Suprapubic skin (tissue), 4 donors: ENCODE measurements at regions not wholly inside any gene's neighbourhood (a gene's known extent, or its start where the extent isn't known, plus 50 kb on each side); places are given as distances from the start of the nearest gene placed in this dataset.
"Not testable (repeated sequence)": the region's sequence is repeated elsewhere in the genome, so short reads cannot be mapped to it uniquely, and the experiment has no call there.

Source experiments
- DNase-seq, 2 donors: peaks; one replicate each; pipeline ENCODE4 v3.0.0-alpha.2; 2019; ENCODE audit warnings: low spot score in 2 of 2
- H3K27ac ChIP-seq: fragments of 200-600 bp; sonication (generic); one replicate; pipeline ENCODE4 v1.5.1; 2019
- H3K27me3 ChIP-seq: fragments of 200-600 bp; sonication (generic); one replicate; pipeline ENCODE4 v1.5.1; 2019
- H3K36me3 ChIP-seq: fragments of 200-600 bp; sonication (generic); one replicate; pipeline ENCODE4 v1.5.1; 2019
- H3K4me1 ChIP-seq: fragments of 200-600 bp; sonication (generic); one replicate; pipeline ENCODE4 v1.5.1; 2019
- H3K4me3 ChIP-seq: fragments of 200-600 bp; sonication (generic); one replicate; pipeline ENCODE4 v1.5.1; 2019; ENCODE audit warnings: mild to moderate bottlenecking
- H3K9me3 ChIP-seq: fragments of 200-600 bp; sonication (generic); one replicate; pipeline ENCODE4 v1.5.1; 2019
- EP300 ChIP-seq: sonication (generic); formaldehyde crosslinking; IDR thresholded peaks from one replicate; pipeline ENCODE4 v1.6.1; 2017; ENCODE audit warnings: antibody characterized with exemption
- POLR2A ChIP-seq, 2 donors: fragments of 450-650 bp; IDR thresholded peaks; one replicate each; pipeline ENCODE4 v1.6.1; 2017; ENCODE audit warnings: antibody characterized with exemption in 2 of 2, mild to moderate bottlenecking in 2 of 2, moderate library complexity in 2 of 2
- POLR2AphosphoS5 ChIP-seq, 3 donors: sonication (generic); formaldehyde crosslinking; IDR thresholded peaks; one replicate each; pipeline ENCODE4 v1.6.1; 2017; ENCODE audit warnings: antibody characterized with exemption in 3 of 3
- WGBS: methylation state at CpG from one replicate; pipeline ENCODE4 v1.1.5; 2018; 5-methylcytosine and 5-hydroxymethylcytosine counted together
- TF ChIP-seq, protein P1 (sequence below), 2 donors: fragments of 200-600 bp in 1 of 2; fragments of 450-650 bp in 1 of 2; sonication (generic) in 1 of 2; IDR thresholded peaks; one replicate each; pipeline ENCODE4 v1.5.1; 2016 to 2019; ENCODE audit warnings: antibody characterized with exemption in 2 of 2, mild to moderate bottlenecking in 1 of 2, moderate library complexity in 1 of 2

DNA sequence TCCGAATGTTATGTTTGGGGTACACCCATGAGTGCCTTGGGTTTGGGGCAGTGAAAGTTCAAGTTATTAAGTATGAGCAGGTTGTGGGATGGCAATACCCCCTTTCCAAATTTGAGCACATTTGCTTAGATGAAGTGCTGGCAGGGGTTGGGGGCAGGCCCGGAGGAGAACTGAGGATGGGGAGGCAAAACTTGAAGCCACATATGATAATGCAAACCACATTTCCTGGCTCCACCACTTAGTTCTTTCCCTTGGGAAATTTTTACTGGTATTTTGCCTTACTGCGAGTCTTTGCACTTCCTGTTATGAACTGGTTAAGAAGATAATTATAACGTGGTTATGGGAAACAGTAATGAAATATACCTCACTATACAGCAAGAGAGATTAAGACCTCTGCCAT, 336.0 kb upstream of the ONECUT1 start:
- Histone ChIP-seq H3K27me3 (no peaks in the 10 kb centered on the region), H3K27ac (no peak overlapping the region), H3K36me3 (no peaks in the 10 kb centered on the region), H3K4me1 (no peaks in the 10 kb centered on the region), H3K9me3 (no peaks in the 10 kb centered on the region), H3K4me3 (no peak overlapping the region)
- TF ChIP-seq EP300 (no peak), POLR2AphosphoS5 (IDR thresholded peaks at IDR 0.05) (no peak), POLR2A (IDR thresholded peaks at IDR 0.05) (no peak)
- TF ChIP-seq, protein P1, sequence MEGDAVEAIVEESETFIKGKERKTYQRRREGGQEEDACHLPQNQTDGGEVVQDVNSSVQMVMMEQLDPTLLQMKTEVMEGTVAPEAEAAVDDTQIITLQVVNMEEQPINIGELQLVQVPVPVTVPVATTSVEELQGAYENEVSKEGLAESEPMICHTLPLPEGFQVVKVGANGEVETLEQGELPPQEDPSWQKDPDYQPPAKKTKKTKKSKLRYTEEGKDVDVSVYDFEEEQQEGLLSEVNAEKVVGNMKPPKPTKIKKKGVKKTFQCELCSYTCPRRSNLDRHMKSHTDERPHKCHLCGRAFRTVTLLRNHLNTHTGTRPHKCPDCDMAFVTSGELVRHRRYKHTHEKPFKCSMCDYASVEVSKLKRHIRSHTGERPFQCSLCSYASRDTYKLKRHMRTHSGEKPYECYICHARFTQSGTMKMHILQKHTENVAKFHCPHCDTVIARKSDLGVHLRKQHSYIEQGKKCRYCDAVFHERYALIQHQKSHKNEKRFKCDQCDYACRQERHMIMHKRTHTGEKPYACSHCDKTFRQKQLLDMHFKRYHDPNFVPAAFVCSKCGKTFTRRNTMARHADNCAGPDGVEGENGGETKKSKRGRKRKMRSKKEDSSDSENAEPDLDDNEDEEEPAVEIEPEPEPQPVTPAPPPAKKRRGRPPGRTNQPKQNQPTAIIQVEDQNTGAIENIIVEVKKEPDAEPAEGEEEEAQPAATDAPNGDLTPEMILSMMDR (IDR thresholded peaks at IDR 0.05) = no peak
- 53% methylated on average over 4 of the region's 4 CpGs for WGBS
- DNase-seq = no peak

DNA sequence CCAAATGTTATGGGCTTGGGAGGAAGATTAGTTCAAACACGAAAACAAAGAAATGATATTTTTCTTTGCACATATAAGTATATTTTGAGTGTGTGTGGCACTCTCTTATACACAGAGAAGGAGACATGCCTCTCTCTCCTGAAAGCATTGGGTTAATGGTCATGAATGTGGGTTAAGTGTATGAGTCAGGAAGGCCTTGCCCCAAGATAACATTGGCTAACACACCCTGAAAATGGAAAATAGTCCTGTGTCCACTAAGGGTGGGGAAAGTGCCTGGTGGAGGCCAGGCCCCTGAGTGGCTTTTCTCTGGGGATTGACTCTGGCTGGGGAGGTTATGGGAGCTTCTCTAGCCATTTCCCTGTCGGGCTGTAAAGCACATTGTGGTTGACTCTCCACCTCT, 332.7 kb upstream of the ONECUT1 start:
- no peak overlapping the region for H3K4me3 ChIP-seq
- no peak overlapping the region for H3K27ac ChIP-seq
- no peak for DNase-seq

DNA sequence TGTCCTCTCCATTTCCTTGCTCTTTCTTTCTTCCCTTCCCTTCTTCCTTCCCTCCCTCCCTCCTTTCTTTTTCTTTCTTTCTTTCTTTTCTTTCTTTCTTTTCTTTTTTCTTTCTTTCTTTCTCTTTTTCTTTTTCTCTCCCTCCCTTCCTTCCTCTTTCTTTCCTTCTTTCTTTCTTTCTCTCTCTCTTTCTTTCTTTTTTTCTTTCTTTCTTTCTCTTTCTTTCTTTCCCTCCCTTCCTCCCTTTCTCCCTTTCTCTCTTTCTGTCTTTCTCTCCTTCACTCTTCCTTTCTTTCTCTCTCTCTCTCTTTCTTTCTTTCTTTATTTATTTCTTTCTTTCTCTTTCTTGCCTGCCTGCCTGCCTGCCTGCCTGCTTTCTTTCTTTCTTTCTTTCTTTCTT, 326.8 kb upstream of the ONECUT1 start:
- H3K9me3 ChIP-seq, H3K27ac ChIP-seq, H3K4me3 ChIP-seq, H3K36me3 ChIP-seq, H3K27me3 ChIP-seq, H3K4me1 ChIP-seq, DNase-seq: not testable (repeated sequence)

More for the DNA sequence above, 332.7 kb upstream of the ONECUT1 start:
- WGBS = 92% methylated on average over 2 of the region's 2 CpGs
- H3K36me3 ChIP-seq = no peaks in the 10 kb centered on the region
- TF ChIP-seq EP300 (no peak), POLR2A (IDR thresholded peaks at IDR 0.05) (no peak), POLR2AphosphoS5 (IDR thresholded peaks at IDR 0.05) (no peak)
- TF ChIP-seq, protein P1 (IDR thresholded peaks at IDR 0.05) = no peak
- H3K9me3 ChIP-seq = no peaks in the 10 kb centered on the region
- no peaks in the 10 kb centered on the region for H3K27me3 ChIP-seq
- H3K4me1 ChIP-seq = no peaks in the 10 kb centered on the region

DNA sequence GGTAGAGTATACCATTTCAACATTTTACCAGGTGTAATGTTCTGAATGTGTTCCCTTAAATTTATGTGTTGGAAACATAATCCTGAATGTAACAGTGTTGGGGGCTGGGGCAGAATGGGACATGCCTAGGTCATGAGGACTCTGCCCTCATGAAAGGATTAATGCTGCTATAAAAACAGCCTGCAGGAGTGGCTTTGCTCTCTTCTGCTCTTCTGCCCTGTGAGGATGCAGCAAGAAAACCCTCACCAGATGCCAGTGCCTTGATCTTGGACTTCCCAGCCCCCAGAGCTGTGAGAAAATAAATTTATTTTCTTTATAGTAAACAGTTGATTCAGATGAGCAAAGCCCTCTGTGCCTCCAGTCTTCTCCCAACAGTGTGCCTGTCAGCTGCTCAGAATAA, 326.0 kb upstream of the ONECUT1 start:
- TF ChIP-seq POLR2AphosphoS5 (IDR thresholded peaks at IDR 0.05) = no peak
- no peak for TF ChIP-seq EP300
- TF ChIP-seq, protein P1 (IDR thresholded peaks at IDR 0.05) = no peak
- TF ChIP-seq POLR2A (IDR thresholded peaks at IDR 0.05) = no peak
- H3K4me3 ChIP-seq = no peak overlapping the region
- no peak overlapping the region for H3K27ac ChIP-seq
- DNase-seq = no peak
- H3K9me3 ChIP-seq = no peaks in the 10 kb centered on the region
- no peaks in the 10 kb centered on the region for H3K36me3 ChIP-seq
- H3K4me1 ChIP-seq = no peaks in the 10 kb centered on the region
- H3K27me3 ChIP-seq = no peaks in the 10 kb centered on the region

DNA sequence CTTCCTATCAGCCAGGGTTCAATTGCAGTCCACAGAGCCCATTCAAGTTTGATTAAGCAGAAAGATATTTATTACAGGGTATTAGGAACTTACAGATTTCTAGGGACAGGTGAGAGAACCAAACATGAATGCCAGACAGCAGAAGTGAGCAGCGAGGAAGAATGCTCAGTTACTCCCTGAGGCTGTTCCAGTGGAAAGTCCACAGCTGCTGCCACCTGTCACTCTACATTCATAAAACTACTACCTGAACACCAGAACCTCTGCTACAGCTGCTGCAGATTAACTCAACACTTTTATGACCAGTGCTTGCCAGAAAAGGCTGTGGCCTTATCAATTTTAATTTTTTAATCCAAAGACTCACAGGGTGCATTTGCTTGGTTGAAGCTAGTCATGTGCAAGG, 325.4 kb upstream of the ONECUT1 start:
- no peak for DNase-seq
- whole genome bisulfite sequencing = 50% methylated on average over 1 of the region's 1 CpG
- TF ChIP-seq EP300 (no peak), POLR2AphosphoS5 (IDR thresholded peaks at IDR 0.05) (no peak), POLR2A (IDR thresholded peaks at IDR 0.05) (no peak)
- TF ChIP-seq, protein P1 (IDR thresholded peaks at IDR 0.05) = no peak

DNA sequence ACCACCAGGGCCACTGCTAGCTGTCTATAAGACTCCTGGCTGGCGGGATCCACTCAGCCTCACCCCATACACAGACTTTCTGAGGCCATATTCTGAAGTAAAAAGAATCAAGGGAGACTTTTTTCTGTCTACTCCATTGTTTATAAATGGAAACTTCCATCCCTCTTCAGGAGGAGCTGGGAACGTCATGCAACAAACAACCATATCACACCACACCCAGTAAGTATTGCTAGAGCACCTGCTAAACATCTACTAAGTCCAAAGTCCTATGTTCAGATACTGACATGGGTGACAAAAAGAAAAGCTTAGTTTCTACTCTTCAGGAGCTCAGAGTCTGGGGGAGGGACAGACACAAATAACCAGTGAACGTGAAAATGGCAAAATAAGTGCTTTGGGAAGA, 324.8 kb upstream of the ONECUT1 start:
- Histone ChIP-seq H3K27me3 (no peaks in the 10 kb centered on the region), H3K4me3 (no peak overlapping the region), H3K27ac (no peak overlapping the region), H3K4me1 (no peaks in the 10 kb centered on the region), H3K9me3 (no peaks in the 10 kb centered on the region), H3K36me3 (no peaks in the 10 kb centered on the region)
- no peak for DNase-seq
- 71% methylated on average over 3 of the region's 3 CpGs for WGBS
- TF ChIP-seq POLR2AphosphoS5 (IDR thresholded peaks at IDR 0.05) (no peak), EP300 (no peak), POLR2A (IDR thresholded peaks at IDR 0.05) (no peak)
- TF ChIP-seq, protein P1 (IDR thresholded peaks at IDR 0.05) = no peak

More for the DNA sequence above, 325.4 kb upstream of the ONECUT1 start:
- H3K27ac ChIP-seq = no peak overlapping the region
- no peaks in the 10 kb centered on the region for H3K36me3 ChIP-seq
- H3K9me3 ChIP-seq = no peaks in the 10 kb centered on the region
- no peaks in the 10 kb centered on the region for H3K27me3 ChIP-seq
- H3K4me1 ChIP-seq = no peaks in the 10 kb centered on the region
- no peak overlapping the region for H3K4me3 ChIP-seq
